HEK293 (cell line): ENCODE measurements at regions not wholly inside any gene's neighbourhood (a gene's known extent, or its start where the extent isn't known, plus 50 kb on each side); places are given as distances from the start of the nearest gene placed in this dataset.

ENCODE experiments used
- ATF2 ChIP-seq: fragments of 450-650 bp; formaldehyde crosslinking; IDR thresholded peaks from 2 replicates; pipeline ENCODE4 v1.5.1; 2016; ENCODE audit warnings: missing biosample characterization, missing genetic modification characterization, low read depth
- CTCF ChIP-seq: fragments of 450-650 bp; formaldehyde crosslinking; IDR thresholded peaks from 2 replicates; pipeline ENCODE4 v1.5.1; 2016; ENCODE audit warnings: missing biosample characterization, missing genetic modification characterization
- ZFP3 ChIP-seq: fragments of 450-650 bp; formaldehyde crosslinking; IDR thresholded peaks from 2 replicates; pipeline ENCODE4 v1.5.1; 2016; ENCODE audit warnings: low read depth, missing biosample characterization, missing genetic modification characterization
- ZFP37 ChIP-seq: fragments of 450-650 bp; formaldehyde crosslinking; IDR thresholded peaks from 2 replicates; pipeline ENCODE4 v1.5.1; 2016; ENCODE audit warnings: missing biosample characterization, missing genetic modification characterization
- ZNF660 ChIP-seq: fragments of 450-650 bp; IDR thresholded peaks from 2 replicates; pipeline ENCODE4 v1.5.1; 2018; ENCODE audit warnings: missing biosample characterization, mild to moderate bottlenecking, missing genetic modification characterization
- ZNF837 ChIP-seq: fragments of 450-650 bp; formaldehyde crosslinking; IDR thresholded peaks from 2 replicates; pipeline ENCODE4 v1.5.1; 2016; ENCODE audit warnings: missing biosample characterization, missing genetic modification characterization

GRCh38 chr17:73851091-73851490 is 206.8 kb upstream of the SDK2 start:
- TF ChIP-seq CTCF (tag by site-specific recombination) (no peak), ZFP3 (tag by site-specific recombination) (no peak), ZNF837 (tag by site-specific recombination) (no peak), ZFP37 (tag by site-specific recombination) (no peak), ZNF660 (no peak), ATF2 (tag by site-specific recombination) (no peak)
